OCI-LY7 (cell line): ENCODE measurements at regions not wholly inside any gene's neighbourhood (a gene's known extent, or its start where the extent isn't known, plus 50 kb on each side); places are given as distances from the start of the nearest gene placed in this dataset.

ENCODE experiments used
- BruUV-seq: library from RNA; stranded (reverse); fragments of 400-500 nt; replicated peaks from 2 replicates; lab custom pipeline; 2021; lab: Mats Ljungman, UMichigan
- CTCF ChIA-PET: fragments of 300-600 bp; sonication (Branson Sonifier 250); formaldehyde crosslinking; loops from one replicate; lab custom pipeline; 2022; ENCODE audit warnings: antibody characterized with exemption; ENCODE audit not compliant: unreplicated experiment; lab: Charles Lee
- POLR2A ChIA-PET: fragments of 300-600 bp; sonication (Branson Sonifier 250); formaldehyde crosslinking; loops from one replicate; lab custom pipeline; 2022; ENCODE audit warnings: antibody characterized with exemption; lab: Charles Lee
- DNase-seq: peaks from one replicate; pipeline ENCODE4 v3.0.0-alpha.2; 2015; ENCODE audit warnings: low spot score
- H2AFZ ChIP-seq: fragments of 200-600 bp; sonication (generic), shearing (Covaris generic); 2 replicates; pipeline ENCODE4 v1.6.1; 2014; ENCODE audit warnings: mild to moderate bottlenecking, antibody characterized with exemption, low read length, moderate library complexity
- H3K27ac ChIP-seq: fragments of 200-600 bp; sonication (generic); 2 replicates; pipeline ENCODE4 v1.5.1; 2014; ENCODE audit warnings: mixed run types, low read depth, mild to moderate bottlenecking, moderate library complexity, low read length, inconsistent platforms; ENCODE audit not compliant: poor library complexity, severe bottlenecking
- H3K36me3 ChIP-seq: fragments of 200-600 bp; sonication (generic); 2 replicates; pipeline ENCODE4 v1.6.1; 2014; ENCODE audit warnings: mild to moderate bottlenecking, antibody characterized with exemption, low read length, moderate library complexity, mixed read lengths; ENCODE audit not compliant: insufficient read depth
- H3K4me1 ChIP-seq: fragments of 200-600 bp; sonication (generic); 2 replicates; pipeline ENCODE4 v1.5.1; 2014; ENCODE audit warnings: mild to moderate bottlenecking, low read length; ENCODE audit not compliant: insufficient read depth, poor library complexity, severe bottlenecking
- H3K4me2 ChIP-seq: fragments of 200-600 bp; sonication (generic); 2 replicates; pipeline ENCODE4 v1.6.1; 2014; ENCODE audit warnings: mild to moderate bottlenecking, low read length
- H3K4me3 ChIP-seq: fragments of 200-600 bp; sonication (generic); 2 replicates; pipeline ENCODE4 v1.5.1; 2014; ENCODE audit warnings: mild to moderate bottlenecking, low read depth, low read length; ENCODE audit not compliant: poor library complexity, severe bottlenecking
- H3K79me2 ChIP-seq: fragments of 200-600 bp; sonication (generic); 2 replicates; pipeline ENCODE4 v1.6.1; 2016; ENCODE audit warnings: low read depth, mild to moderate bottlenecking, low read length, moderate library complexity, mixed read lengths; ENCODE audit not compliant: insufficient read depth
- H3K9me2 ChIP-seq: fragments of 200-600 bp; sonication (generic); 2 replicates; pipeline ENCODE4 v1.6.1; 2016; ENCODE audit warnings: mild to moderate bottlenecking, low read length, mixed read lengths; ENCODE audit not compliant: insufficient read depth
- H3K9me3 ChIP-seq: fragments of 200-600 bp; sonication (generic); 2 replicates; pipeline ENCODE4 v1.6.1; 2014; ENCODE audit warnings: mild to moderate bottlenecking, mixed run types, low read length, mixed read lengths
- H4K20me1 ChIP-seq: fragments of 200-600 bp; sonication (generic); 2 replicates; pipeline ENCODE4 v1.6.1; 2014; ENCODE audit warnings: mild to moderate bottlenecking, antibody characterized with exemption, low read length, moderate library complexity, mixed read lengths; ENCODE audit not compliant: insufficient read depth
- CTCF ChIP-seq: fragments of 200-600 bp; sonication (generic); conservative IDR thresholded peaks from 2 replicates; pipeline ENCODE4 v1.5.1; 2014; ENCODE audit warnings: mild to moderate bottlenecking, antibody characterized with exemption, low read length, moderate library complexity, mixed read lengths
- EZH2phosphoT487 ChIP-seq: fragments of 200-600 bp; sonication (generic); IDR thresholded peaks from 2 replicates; pipeline ENCODE4 v1.6.1; 2018; ENCODE audit warnings: low read depth, borderline replicate concordance, mild to moderate bottlenecking, mixed run types, antibody characterized with exemption, low read length, moderate library complexity, mixed read lengths
- intact Hi-C: fragments of 100-400 bp; cut with micrococcal nuclease; formaldehyde crosslinking; loops from one replicate; pipeline ENCODE4 v1.10.0; 2022; ENCODE audit not compliant: unreplicated experiment

- Histone ChIP-seq H2AFZ (no peak overlapping the region), H3K9me3 (no peaks in the 10 kb centered on the region), H4K20me1 (no peaks in the 10 kb centered on the region), H3K27ac (no peak overlapping the region), H3K79me2 (no peaks in the 10 kb centered on the region), H3K36me3 (no peaks in the 10 kb centered on the region), H3K9me2 (no peaks in the 10 kb centered on the region), H3K4me1 (no peaks in the 10 kb centered on the region), H3K4me3 (no peak overlapping the region), H3K4me2 (no peak overlapping the region)
- BruUV-seq: no TSS peak
- TF ChIP-seq EZH2phosphoT487 (no peak), CTCF (no peak)
- CTCF ChIA-PET: no interaction called here
- intact Hi-C loops: no loop called here
- POLR2A ChIA-PET: no interaction called here
- no peak for DNase-seq
These were observed 1138.2 kb downstream of the BCL11B start for GRCh38 chr14:98133806-98134205.

GRCh38 chr14:98136012-98136789, 1135.8 kb downstream of the BCL11B start:
- H3K4me3 ChIP-seq: no peak overlapping the region
- no peak overlapping the region for H2AFZ ChIP-seq
- CTCF ChIA-PET: no interaction called here
- H3K4me1 ChIP-seq: no peaks in the 10 kb centered on the region
- BruUV-seq: no TSS peak
- no peak overlapping the region for H3K4me2 ChIP-seq
- no peak for DNase-seq
- no peak overlapping the region for H3K27ac ChIP-seq
- no peak for TF ChIP-seq CTCF
- no peak for TF ChIP-seq EZH2phosphoT487
- intact Hi-C loops: no loop called here
- H3K79me2 ChIP-seq: no peaks in the 10 kb centered on the region
- no peaks in the 10 kb centered on the region for H4K20me1 ChIP-seq
- POLR2A ChIA-PET: no interaction called here
- no peaks in the 10 kb centered on the region for H3K36me3 ChIP-seq
- H3K9me2 ChIP-seq: no peaks in the 10 kb centered on the region
- H3K9me3 ChIP-seq: no peaks in the 10 kb centered on the region
